ENCODE measurements at regions not wholly inside any gene's neighbourhood (a gene's known extent, or its start where the extent isn't known, plus 50 kb on each side); places are given as distances from the start of the nearest gene placed in this dataset.
"Not testable (repeated sequence)": the region's sequence is repeated elsewhere in the genome, so short reads cannot be mapped to it uniquely, and the experiment has no call there.

DNA sequence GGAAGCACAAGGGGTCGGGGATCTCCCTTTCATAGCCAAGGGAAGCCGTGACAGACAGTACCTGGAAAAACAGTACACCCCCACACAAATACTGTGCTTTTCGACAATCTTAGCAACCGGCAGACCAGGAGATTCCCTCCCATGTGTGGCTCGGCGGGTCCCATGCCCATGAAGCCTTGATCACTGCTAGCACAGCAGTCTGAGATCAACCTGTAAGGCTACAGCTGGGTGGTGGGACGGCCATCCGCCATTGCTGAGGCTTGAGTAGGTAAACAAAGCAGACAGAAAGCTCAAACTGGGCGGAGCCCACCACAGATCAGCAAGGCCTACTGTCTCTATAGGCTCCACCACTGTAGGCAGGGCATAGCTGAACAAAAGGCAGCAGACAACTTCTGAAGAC, 180.2 kb upstream of the SOX6 start:
- no peak for DNase-seq (ENCODE audit: low spot score)

DNA sequence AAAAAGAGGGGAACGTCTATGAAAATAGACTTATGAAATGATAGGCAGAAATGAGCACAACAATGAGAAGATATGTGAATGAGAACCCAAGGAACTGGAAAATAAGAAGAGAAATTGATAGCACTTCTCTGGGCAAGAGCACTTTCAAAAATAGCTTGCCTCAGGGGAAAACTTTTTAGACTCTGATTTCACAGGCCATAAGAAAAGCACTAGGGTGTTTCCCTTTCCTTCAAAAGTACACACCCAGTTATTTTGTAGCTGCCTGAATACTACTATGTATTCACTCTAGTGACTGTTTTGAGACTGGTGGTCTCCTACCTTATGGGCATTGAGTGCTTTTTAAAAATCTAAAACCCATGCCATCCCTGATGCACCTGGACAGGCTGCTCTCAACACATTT, 172.3 kb upstream of the SOX6 start:
- DNase-seq (ENCODE audit: low spot score), result no peak

DNA sequence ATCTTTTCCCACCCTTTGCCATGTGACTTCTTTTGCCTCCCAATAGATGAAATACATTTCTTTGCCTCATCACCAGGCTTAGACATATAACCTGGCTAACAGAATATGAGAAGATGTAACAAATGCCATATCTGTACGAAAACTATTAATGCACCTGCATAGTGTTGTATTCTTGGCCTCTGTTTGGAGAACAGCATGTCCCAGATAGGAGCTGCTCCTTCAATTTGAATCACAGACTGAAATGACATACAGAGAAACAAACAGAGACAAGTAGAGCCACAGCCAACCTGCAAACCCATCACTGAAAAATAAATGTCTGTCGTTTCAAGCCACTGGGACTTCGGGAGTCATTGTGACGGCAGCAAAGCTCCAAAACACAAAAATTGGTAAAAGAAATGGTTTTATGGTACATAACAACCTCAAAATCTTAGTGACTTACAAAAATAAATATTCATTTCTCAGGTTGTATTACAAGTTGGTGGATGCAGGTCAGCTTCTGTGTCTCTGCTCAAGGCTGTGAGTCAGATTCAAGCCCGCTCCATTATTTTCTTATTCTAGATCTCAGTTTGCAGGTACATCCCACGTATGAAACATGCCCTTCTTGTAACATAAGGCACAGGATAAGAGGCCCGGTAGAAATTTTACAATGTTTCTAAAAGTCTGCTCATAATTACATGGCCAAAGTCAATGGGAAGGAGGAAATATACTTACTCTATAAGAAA, 171.3 kb upstream of the SOX6 start:
- no peak for DNase-seq (ENCODE audit: low spot score)

DNA sequence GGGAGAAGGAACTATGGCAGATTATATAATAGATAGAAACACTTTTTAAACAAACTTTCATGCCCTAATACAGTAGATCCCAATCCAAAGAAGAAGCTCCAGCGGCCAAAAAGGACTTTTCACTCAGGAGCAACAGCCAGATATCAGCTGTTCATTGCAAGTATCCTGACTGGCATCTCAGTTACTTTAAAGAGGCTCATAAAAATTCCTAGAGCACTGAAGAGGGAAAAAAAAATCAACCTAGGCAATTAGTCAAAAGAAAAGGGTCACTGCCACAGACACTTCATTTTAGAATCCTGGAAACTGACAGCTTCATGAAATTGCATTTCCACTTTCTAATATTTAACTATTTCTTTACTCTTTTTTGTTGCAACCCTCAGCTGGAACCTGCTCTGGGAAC, 170.6 kb upstream of the SOX6 start:
- DNase-seq (ENCODE audit: low spot score), result no peak

DNA sequence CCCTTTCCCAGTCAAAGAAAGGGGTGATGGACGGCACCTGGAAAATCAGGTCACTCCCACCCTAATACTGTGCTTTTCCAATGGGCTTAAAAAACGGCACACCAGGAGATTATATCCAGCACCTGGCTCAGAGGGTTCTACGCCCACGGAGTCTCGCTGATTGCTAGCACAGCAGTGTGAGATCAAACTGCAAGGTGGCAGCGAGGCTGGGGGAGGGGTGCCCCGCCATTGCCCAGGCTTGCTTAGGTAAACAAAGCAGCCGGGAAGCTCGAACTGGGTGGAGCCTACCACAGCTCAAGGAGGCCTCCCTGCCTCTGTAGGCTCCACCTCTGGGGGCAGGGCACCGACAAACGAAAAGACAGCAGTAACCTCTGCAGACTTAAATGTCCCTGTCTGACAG, 164.4 kb upstream of the SOX6 start:
- not testable (repeated sequence) for DNase-seq (ENCODE audit: low spot score)

DNA sequence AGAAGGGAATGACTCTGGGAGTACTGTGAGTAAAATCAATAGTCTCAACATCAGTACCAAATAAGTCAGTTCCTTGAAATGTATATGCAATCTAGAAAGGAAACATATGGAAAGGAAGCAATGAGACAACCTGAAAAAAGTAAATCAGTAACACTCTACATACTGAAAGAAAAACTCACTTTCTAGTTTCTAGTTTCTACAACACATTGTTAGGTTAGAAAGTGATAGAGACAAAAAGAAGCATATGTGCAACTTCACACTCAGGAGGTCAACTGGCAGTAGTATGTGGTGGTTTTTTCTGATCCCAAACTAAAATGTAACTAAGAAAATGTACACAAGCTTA, 156.5 kb upstream of the SOX6 start:
- DNase-seq (ENCODE audit: low spot score), result no peak

DNA sequence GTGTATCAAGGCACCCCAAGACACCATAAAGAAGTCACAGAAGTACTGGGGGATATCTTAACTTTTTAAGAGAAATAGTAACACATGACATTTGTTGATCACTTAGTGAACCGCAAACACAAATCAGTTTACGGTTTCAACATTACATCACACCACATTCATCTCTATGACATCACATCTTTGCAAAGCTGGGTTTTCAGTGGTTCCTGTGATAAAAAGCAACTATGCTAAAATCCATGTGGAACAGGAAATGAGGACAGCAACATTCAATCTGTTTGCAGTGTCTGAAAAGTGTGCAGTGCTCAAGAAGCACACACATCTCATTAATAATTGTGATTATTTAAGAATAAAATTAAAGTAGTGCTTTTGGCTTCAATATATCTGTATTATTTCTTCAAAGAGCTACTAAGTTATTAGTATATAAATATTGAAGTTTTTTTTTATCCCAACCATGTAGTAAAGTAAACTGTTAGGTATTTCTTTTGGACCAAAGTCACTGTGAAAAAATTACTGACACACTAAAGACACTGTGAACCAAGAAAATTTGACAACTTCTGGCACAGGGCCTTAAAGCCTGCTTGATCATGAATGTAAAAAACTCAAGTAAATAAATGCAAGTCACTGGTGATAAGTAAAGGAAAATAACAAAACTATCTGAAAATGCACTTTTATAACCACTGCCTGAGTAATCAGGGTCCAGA, 156.0 kb upstream of the SOX6 start:
- DNase-seq (ENCODE audit: low spot score), result no peak

DNA sequence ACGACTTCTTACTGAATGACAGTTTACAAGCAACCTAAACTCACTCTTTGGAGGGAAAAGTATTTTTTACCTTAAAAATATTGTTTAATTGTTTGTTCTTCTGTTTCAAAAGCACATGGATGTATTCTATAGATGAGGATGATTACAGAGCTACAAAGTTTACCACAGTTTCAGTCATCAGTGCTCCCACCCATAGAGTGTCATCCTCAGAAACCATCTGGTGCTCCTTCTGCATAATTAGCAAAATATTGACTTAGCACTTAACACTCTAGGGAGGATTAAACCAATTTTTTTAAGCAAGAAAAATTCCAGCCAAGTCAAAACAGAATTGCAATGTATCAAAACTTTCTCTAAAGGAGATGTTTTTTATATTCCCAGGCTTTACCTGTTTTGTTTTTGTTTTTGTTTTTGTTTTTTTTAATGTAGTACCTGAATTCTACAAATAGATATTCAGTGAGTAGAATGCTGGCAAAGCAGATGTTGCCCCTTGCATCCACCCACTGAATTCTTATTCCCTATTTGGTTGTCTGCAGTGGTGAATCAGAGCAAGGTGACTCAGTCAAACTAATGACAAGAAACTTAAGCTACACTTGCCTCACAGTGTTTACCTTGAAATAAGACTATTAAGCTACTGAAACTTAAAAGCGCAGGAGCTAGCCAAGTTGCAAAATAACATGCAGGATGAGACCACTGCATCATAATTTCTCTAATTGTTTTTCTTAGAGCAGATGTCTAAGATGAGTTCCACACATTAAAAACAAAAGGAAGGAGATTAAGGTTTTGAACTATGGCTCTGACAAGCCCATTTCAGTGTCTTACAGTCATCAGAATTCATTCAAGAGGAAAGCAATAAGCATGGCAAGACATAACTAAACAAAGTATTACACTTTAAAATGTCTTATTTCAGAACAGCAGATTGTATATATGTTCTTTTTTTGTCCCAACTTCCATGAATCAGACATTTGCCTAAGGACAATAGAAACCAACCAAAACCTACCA, 155.1 kb upstream of the SOX6 start:
- DNase-seq (ENCODE audit: low spot score), result no peak

DNA sequence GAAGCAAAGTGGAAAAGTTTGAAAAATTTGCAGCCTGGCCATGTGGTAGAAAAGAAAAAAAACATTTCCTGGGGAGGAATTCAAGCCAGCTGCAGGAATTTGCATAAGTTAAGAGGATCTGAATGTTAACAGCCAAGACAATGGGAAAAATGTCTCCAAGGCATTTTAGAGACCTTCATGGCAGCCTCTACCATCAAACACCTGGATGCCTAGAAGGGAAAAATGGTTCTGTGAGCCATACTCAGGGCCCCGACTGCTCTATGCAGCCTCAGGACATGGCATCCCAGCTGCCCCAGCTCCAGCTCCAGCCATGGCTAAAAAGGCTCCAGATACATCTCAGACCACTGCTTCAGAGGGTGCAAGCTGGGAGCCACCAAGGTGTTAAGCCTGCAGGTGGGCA, 149.1 kb upstream of the SOX6 start:
- no peak for DNase-seq (ENCODE audit: low spot score)

DNA sequence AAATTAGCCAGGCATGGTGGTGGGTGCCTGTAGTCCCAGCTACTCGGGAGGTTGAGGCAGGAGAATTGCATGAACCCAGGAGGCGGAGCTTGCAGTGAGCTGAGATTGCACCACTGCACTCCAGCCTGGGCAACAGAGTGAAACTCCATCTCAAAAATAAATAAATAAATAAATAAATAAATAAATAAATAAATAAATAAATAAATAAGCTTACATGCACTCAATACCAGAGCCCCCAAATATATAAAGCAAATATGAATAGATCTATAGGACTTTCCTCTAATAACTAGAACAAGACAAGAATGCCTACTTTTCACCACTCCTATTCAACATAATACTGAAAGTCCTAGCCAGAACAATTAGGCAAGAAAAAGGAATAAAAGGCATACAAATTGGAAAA, 147.5 kb upstream of the SOX6 start:
- DNase-seq (ENCODE audit: low spot score), result not testable (repeated sequence)

DNA sequence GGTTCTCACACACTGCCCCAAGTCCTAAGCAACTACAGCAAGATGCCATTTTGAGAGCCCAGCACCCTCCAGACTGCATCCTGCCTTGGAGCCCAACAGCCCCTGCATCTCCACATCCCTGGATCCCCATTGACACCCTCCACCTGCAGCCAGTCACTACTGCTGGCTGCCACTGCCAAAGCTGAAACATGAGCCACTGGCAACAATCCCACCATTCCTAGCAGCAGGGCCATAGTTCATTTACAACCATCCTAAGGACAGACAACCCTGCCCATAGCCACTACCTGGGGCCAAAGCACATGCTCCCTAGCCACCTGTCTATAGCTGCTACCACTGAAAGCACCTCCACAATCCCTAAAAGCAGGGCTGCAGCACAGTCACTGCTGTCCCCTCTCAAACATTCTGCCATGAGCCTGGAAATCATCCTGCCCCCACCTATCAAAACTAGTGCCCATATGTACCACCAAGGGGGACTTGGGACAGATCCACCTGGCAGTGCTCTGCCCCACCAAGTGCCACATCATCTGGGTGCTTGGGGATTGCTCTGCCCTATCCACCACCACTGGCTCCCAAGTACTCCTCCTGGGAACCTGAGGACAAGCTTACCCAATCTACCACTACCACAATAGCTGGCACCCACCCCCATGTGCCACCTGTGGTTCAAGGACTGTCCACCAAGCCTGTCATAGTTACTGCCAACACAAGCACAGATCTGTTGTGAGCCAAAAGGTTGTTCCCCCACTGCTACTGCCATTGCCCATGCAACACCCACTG, 138.8 kb upstream of the SOX6 start:
- DNase-seq (ENCODE audit: low spot score), result no peak

DNA sequence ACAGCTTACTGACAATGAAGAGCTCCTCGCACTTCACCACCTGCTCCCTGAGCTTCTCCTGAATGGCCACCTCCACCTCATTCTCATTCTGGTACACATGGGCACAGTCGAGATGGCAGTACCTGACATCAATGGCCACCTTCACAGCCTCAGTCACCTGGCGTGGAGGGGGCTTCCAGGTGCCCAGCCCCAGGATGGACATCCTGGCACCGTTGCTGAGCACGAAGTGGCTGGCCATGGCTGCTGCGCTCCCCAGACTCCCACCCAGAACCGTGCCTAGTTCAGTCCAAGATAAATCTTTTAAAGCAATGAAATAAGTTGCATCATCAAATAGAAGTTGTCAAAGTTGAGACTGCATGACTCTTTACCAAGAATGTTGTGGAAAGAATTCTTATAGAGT, 128.1 kb upstream of the SOX6 start:
- no peak for DNase-seq (ENCODE audit: low spot score)

DNA sequence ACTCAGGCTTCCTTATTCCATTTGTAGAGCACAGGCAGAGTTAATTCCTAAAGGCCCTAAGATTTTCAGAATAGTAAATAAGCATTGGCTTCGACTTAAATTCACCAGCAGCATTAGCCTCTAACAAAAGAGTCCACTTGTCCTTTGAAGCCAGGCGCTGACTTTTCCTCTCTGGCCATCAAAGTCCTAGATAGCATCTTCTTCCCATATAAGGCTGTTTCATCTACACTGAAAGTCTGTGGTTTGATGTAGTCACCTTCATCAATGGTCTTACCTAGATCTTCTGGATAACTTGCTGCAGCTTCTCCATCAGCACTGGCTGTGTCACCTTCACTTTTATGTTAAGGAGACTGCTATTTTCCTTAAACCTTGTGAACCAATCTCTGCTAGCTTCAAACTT, 118.3 kb upstream of the SOX6 start:
- DNase-seq (ENCODE audit: low spot score), result no peak

DNA sequence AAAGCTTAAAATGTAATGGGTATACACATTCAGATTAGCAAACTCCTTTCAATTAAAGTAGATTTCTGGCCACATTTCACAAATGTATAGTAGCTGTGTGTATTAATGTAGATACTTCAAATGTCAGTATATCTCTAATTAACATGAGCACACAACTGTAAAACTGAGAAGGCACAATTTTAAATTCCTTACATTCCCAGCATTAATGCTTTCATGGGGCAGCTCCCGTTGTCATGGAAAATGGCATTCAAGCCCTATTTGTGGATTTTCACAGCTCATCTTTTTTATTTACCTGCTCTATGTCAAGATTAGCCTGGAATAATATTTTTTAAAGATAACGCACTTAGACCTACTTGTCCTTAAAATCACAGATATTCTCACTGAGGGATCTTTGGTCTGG, 113.6 kb upstream of the SOX6 start:
- DNase-seq (ENCODE audit: low spot score), result no peak

DNA sequence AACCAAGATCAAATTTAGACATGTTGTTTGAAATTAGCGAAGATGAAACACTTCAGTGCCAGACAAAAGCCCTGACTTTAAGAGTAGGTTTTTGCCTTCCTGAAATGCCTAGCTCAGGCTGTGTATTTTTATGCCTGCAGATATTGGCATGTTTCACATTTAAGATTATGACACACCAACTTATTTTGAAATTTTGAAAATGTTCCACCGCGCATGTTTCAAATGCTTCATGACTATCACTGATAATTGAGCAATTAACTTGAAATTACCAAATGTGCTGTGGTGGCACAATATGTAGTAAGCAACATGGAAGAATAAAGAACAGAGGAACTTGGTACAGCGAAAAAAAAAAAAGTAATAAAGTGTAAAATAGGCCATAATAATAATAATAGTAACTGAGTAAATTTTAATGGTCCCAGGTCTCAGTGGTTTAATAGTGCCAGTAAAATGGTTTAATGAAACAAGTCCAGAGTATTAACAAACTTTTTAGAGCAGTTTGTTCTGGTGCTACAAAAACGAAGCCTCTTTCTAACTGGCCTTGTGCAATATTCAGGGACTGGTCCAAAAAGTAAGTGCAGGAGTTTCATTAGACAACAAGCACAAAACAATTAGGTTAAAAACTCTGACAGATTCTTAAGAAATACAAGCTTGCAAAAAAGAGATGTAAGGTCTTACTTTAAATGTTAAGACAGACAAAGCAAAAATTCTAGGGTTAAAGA, 112.5 kb upstream of the SOX6 start:
- DNase-seq (ENCODE audit: low spot score), result no peak

DNA sequence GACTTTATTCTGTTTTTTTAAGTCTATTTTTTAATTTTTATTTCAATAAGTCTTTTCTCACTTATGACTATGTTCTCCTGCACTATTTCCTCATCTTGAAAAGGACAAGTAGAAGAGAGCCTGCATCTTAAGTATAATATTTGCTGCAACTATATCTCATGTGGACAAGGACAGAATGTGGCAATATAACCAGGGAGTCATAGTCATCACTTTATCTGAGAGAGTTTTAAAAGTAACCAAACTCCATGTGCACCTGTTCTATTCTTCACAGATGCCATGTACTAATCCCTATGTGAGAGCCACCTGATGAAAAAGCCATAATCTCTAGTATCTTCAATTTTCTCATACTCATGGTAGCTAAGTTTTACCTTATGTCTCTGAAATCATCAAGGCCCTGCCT, 104.2 kb upstream of the SOX6 start:
- no peak for DNase-seq (ENCODE audit: low spot score)

DNA sequence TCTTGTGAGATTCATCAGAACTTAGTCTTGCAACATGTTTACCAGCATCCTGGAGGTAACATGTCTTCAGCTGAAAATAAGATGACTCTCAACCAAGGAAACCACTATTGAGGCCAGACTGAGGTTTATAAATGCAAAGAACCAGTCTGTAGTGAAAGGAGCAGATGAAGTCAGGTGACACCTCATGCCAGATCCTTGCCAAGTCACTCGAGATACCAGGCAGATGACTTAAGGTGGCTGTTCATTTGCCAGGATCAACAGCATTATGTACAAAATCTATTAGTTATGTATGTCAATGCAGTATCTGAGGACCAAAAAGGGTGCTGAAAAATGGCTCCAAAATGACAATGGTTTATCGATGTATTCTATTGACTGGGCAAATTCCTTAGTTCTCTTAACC, 100.0 kb upstream of the SOX6 start:
- DNase-seq (ENCODE audit: low spot score), result peak; percentile 23

DNA sequence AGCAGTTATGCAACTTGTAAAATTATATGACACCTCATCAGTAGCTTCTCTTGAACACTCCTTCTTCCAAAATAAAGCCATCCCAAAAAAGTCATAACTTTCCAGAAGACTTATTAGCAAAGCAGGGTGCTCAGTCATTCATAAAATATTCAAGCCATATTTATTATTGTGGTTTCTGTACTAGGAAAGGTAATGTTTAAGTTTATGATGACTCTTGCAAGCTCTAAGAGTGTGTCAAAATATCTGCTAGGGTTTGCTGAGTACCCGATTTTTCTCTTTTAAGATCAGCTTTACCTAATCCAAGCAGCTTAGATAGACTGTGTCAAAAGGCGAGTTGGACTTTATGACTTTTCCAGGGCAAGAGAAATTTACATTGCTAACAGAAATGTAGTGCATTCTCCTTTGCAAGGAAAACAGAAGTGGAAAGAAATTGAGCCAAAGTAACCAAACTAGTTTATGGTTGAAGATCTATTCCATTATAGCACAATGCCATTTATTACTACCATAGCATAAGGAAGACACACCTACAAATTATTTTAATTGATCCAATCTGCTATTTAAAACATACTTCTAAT, 98.0 kb upstream of the SOX6 start:
- DNase-seq (ENCODE audit: low spot score), result no peak

DNA sequence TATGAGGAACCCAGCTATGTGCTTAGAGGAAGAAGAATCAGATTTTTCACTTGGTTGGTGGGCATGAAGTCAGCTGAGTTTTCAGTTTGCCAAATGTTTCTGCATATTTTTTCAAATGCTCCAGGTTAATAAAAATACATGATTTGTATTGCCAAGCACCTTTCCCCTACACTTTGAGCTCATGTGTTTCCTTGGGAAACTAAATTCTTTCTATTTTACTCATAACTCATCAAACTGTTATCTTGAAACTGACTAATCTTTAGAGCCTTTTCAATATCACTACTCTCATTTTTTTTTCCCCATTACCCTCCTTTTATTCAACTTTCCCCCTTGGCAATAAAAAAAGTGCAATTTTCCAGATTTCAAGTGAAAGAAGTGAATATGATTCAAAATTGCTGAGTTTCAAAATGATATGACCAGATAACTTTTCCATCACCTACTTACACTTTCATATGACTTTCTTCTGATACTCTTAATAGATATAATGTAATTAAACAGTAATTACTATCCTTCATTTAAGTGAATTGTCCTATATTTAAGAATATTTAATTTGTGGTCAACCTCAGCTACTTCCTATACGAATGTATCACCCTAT, 91.9 kb upstream of the SOX6 start:
- DNase-seq (ENCODE audit: low spot score), result no peak

DNA sequence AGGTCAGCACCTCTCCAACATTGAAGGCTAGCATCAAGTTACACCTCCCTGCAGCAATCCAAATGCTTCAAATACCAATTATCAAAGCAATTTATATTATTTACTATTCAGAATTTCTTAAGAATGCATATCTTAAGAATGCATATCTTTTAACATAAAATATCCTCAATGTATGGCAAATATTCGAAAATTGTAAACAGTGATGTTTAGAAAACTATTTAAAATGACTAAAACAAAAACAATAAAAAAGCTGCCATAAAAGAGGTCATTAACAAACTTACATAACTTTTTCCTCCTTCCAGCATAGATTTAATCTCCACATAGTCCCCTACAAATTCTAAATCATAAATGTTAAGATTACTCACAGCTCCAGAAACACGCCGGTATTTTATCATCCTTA, 85.1 kb upstream of the SOX6 start:
- DNase-seq (ENCODE audit: low spot score), result no peak

DNA sequence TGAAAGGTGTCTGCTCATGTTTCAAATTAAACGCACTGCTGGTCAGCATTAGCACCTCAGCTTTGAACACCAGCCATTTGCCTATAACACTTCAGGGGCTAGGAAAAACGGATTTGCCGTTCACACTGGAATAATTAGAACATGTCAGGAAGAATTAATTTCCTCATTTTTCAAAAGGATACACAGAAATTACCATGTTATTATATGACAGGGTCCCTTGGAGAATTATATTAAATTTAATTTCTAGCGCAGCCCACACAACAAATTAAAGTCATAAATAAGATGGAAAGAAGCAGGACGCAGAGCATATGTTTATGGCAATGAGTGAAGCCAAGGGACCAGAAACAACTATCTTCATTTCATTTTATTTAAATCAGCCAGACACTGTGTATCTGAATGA, 83.8 kb upstream of the SOX6 start:
- no peak for DNase-seq (ENCODE audit: low spot score)
